ENCODE measurements at regions not wholly inside any gene's neighbourhood (a gene's known extent, or its start where the extent isn't known, plus 50 kb on each side); places are given as distances from the start of the nearest gene placed in this dataset.

GRCh38 chr10:30116041-30116491 is 56.7 kb upstream of the JCAD start:
- no peak for DNase-seq (ENCODE audit: low read depth)
- no peak overlapping the region for H3K4me3 ChIP-seq (ENCODE audit: low read depth, low read length)
- H3K27me3 ChIP-seq (ENCODE audit: control insufficient read depth, insufficient read depth, low read length): peaks cover 6% of the 10 kb centered on the region
- peak; percentile 13 for FAIRE-seq
- H3K36me3 ChIP-seq (ENCODE audit: control insufficient read depth, insufficient read depth, low read length): no peaks in the 10 kb centered on the region
- TF ChIP-seq CTCF (IDR thresholded peaks at IDR 0.05; ENCODE audit: insufficient read depth, low read length, severe bottlenecking): no peak

GRCh38 chr10:30115626-30115940 is 56.2 kb upstream of the JCAD start:
- DNase-seq (ENCODE audit: low read depth) (no peak), FAIRE-seq (no peak)
- Histone ChIP-seq H3K4me3 (ENCODE audit: low read depth, low read length) (no peak overlapping the region), H3K36me3 (ENCODE audit: control insufficient read depth, insufficient read depth, low read length) (no peaks in the 10 kb centered on the region), H3K27me3 (ENCODE audit: control insufficient read depth, insufficient read depth, low read length) (peaks cover 6% of the 10 kb centered on the region)
- no peak for TF ChIP-seq CTCF (IDR thresholded peaks at IDR 0.05; ENCODE audit: insufficient read depth, low read length, severe bottlenecking)

- DNase-seq (ENCODE audit: low read depth): peak; percentile 21
- Histone ChIP-seq H3K27me3 (ENCODE audit: control insufficient read depth, insufficient read depth, low read length) (peaks cover 6% of the 10 kb centered on the region), H3K4me3 (ENCODE audit: low read depth, low read length) (no peak overlapping the region), H3K36me3 (ENCODE audit: control insufficient read depth, insufficient read depth, low read length) (no peaks in the 10 kb centered on the region)
- TF ChIP-seq CTCF (IDR thresholded peaks at IDR 0.05; ENCODE audit: insufficient read depth, low read length, severe bottlenecking): no peak
- no peak for FAIRE-seq
Observed at GRCh38 chr10:30114881-30115625, 55.7 kb upstream of the JCAD start.

- no peak for FAIRE-seq
Observed at GRCh38 chr10:30114401-30114800, 55.0 kb upstream of the JCAD start.

GRCh38 chr10:30111340-30112022 is 52.1 kb upstream of the JCAD start:
- Histone ChIP-seq H3K4me3 (ENCODE audit: low read depth, low read length) (no peak overlapping the region), H3K27me3 (ENCODE audit: control insufficient read depth, insufficient read depth, low read length) (peaks cover 5% of the 10 kb centered on the region), H3K36me3 (ENCODE audit: control insufficient read depth, insufficient read depth, low read length) (no peaks in the 10 kb centered on the region)
- DNase-seq (ENCODE audit: low read depth): peak; percentile 27
- TF ChIP-seq CTCF (IDR thresholded peaks at IDR 0.05; ENCODE audit: insufficient read depth, low read length, severe bottlenecking): no peak
- FAIRE-seq: no peak

More at GRCh38 chr10:30114401-30114800, 55.0 kb upstream of the JCAD start:
- H3K36me3 ChIP-seq (ENCODE audit: control insufficient read depth, insufficient read depth, low read length): no peaks in the 10 kb centered on the region
- peak; percentile 18 for DNase-seq (ENCODE audit: low read depth)
- no peak for TF ChIP-seq CTCF (IDR thresholded peaks at IDR 0.05; ENCODE audit: insufficient read depth, low read length, severe bottlenecking)
- H3K4me3 ChIP-seq (ENCODE audit: low read depth, low read length): no peak overlapping the region
- peaks cover 6% of the 10 kb centered on the region for H3K27me3 ChIP-seq (ENCODE audit: control insufficient read depth, insufficient read depth, low read length)

Measured in bronchial epithelial cell (primary cell).